HCT116 (cell line): ENCODE measurements at regions not wholly inside any gene's neighbourhood (a gene's known extent, or its start where the extent isn't known, plus 50 kb on each side); places are given as distances from the start of the nearest gene placed in this dataset.

Source experiments
- ATAC-seq: fragments of 200-7000 bp; cut with Tn5 transposase; 2 replicates; pipeline ENCODE4 v1.9.1; 2020; ENCODE audit warnings: mild to moderate bottlenecking, moderate library complexity
- BruUV-seq: library from RNA; stranded (reverse); fragments of 400-500 nt; replicated peaks from 2 replicates; lab custom pipeline; 2021; lab: Mats Ljungman, UMichigan
- CTCF ChIA-PET: fragments of 300-600 bp; sonication (Branson Sonifier 250); formaldehyde crosslinking; loops from one replicate; lab custom pipeline; 2021; ENCODE audit warnings: antibody characterized with exemption; lab: Charles Lee
- POLR2A ChIA-PET: fragments of 300-600, 350-600 bp; sonication (Branson Sonifier 250); formaldehyde crosslinking; loops from one replicate; lab custom pipeline; 2021; ENCODE audit warnings: antibody characterized with exemption; lab: Charles Lee
- RAD21 ChIA-PET, 2 experiments: fragments of 300-600 bp; sonication (Branson Sonifier 250); formaldehyde crosslinking; loops; one replicate each; lab custom pipeline; 2023; ENCODE audit warnings: low total read pairs in 2 of 2; ENCODE audit not compliant: uncharacterized antibody in 2 of 2, unreplicated experiment in 2 of 2, low non-redundant PET in 1 of 2; lab: Charles Lee
- DNase-seq: peaks from one replicate; pipeline ENCODE4 v3.0.0-alpha.2; 2010; ENCODE audit warnings: low read depth, low spot score
- H2AFZ ChIP-seq: fragments of 200-600 bp; shearing (Covaris generic), sonication (generic); 2 replicates; pipeline ENCODE4 v1.6.1; 2017; ENCODE audit warnings: low read depth, mixed run types, mixed read lengths, antibody characterized with exemption, low read length; ENCODE audit not compliant: poor library complexity, severe bottlenecking
- H3K27ac ChIP-seq: 2 replicates; pipeline ENCODE4 v1.5.1; 2012; ENCODE audit warnings: low read depth, low read length
- H3K27me3 ChIP-seq: fragments of 200-600 bp; sonication (generic); 2 replicates; pipeline ENCODE4 v1.6.1; 2016; ENCODE audit warnings: mixed run types, low read length, mixed read lengths; ENCODE audit not compliant: insufficient read depth
- H3K36me3 ChIP-seq, 2 experiments: fragments of 200-500 bp in 1 of 2; fragments of 200-600 bp in 1 of 2; sonication (Bioruptor generic) in 1 of 2; sonication (generic) in 1 of 2; 2 replicates each; pipeline versions ENCODE4 v1.5.1 to v1.6.1; 2014 to 2016; ENCODE audit warnings: low read length in 2 of 2, inconsistent platforms in 1 of 2, mixed read lengths in 1 of 2, mixed run types in 1 of 2; ENCODE audit not compliant: insufficient read depth in 2 of 2, control insufficient read depth in 1 of 2
- H3K4me1 ChIP-seq, 2 experiments: fragments of 200-600 bp in 1 of 2; sonication (generic) in 1 of 2; 2 replicates each; pipeline versions ENCODE4 v1.5.1 to v1.6.1; 2012 to 2017; ENCODE audit warnings: low read length in 2 of 2, inconsistent platforms in 1 of 2, mild to moderate bottlenecking in 1 of 2, mixed read lengths in 1 of 2, mixed run types in 1 of 2, moderate library complexity in 1 of 2; ENCODE audit not compliant: insufficient read depth in 2 of 2, control insufficient read depth in 1 of 2
- H3K4me2 ChIP-seq: fragments of 200-600 bp; sonication (generic); 2 replicates; pipeline ENCODE4 v1.6.1; 2017; ENCODE audit warnings: mixed run types, low read length, mixed read lengths
- H3K4me3 ChIP-seq, 2 experiments: fragments of 200-600 bp in 1 of 2; sonication (generic) in 1 of 2; replicated peaks in 1 of 2; 2 replicates each; pipeline ENCODE4 v1.5.1; 2011 to 2016; ENCODE audit warnings: low read length in 2 of 2, control low read depth in 1 of 2, low read depth in 1 of 2, mild to moderate bottlenecking in 1 of 2, mixed read lengths in 1 of 2, mixed run types in 1 of 2
- H3K79me2 ChIP-seq: fragments of 200-600 bp; sonication (generic); 2 replicates; pipeline ENCODE4 v1.6.1; 2017; ENCODE audit warnings: mild to moderate bottlenecking, mixed run types, low read length, moderate library complexity, mixed read lengths; ENCODE audit not compliant: insufficient read depth
- H3K9ac ChIP-seq: fragments of 200-600 bp; sonication (generic); 2 replicates; pipeline ENCODE4 v1.6.1; 2016; ENCODE audit warnings: low read length, mixed read lengths
- H3K9me2 ChIP-seq: fragments of 200-600 bp; sonication (generic), shearing (Covaris generic); 2 replicates; pipeline ENCODE4 v1.6.1; 2017; ENCODE audit warnings: mixed run types, mild to moderate bottlenecking, moderate library complexity; ENCODE audit not compliant: insufficient read depth
- H3K9me3 ChIP-seq, 2 experiments: fragments of 200-500 bp in 1 of 2; fragments of 200-600 bp in 1 of 2; sonication (Bioruptor generic) in 1 of 2; sonication (generic) in 1 of 2; 2 replicates each; pipeline ENCODE4 v1.6.1; 2014 to 2017; ENCODE audit warnings: low read length in 2 of 2, mixed read lengths in 2 of 2, inconsistent platforms in 1 of 2, low read depth in 1 of 2, mild to moderate bottlenecking in 1 of 2, mixed run types in 1 of 2, moderate library complexity in 1 of 2; ENCODE audit not compliant: control insufficient read depth in 1 of 2, insufficient read depth in 1 of 2
- H4K20me1 ChIP-seq: fragments of 200-600 bp; sonication (generic), shearing (Covaris generic); 2 replicates; pipeline ENCODE4 v1.6.1; 2017; ENCODE audit warnings: mixed run types, mild to moderate bottlenecking, moderate library complexity; ENCODE audit not compliant: insufficient read depth
- EGR1 ChIP-seq: IDR thresholded peaks from 2 replicates; pipeline ENCODE4 v1.6.1; 2012; ENCODE audit warnings: low read depth
- ELF1 ChIP-seq: IDR thresholded peaks from 2 replicates; pipeline ENCODE4 v1.6.1; 2012; ENCODE audit warnings: low read depth, borderline replicate concordance
- EZH2 ChIP-seq: fragments of 200-600 bp; sonication (generic); IDR thresholded peaks from 2 replicates; pipeline ENCODE4 v1.6.1; 2017; ENCODE audit warnings: antibody characterized with exemption, mixed run types
- FOSL1 ChIP-seq: IDR thresholded peaks from 2 replicates; pipeline ENCODE4 v1.6.1; 2012; ENCODE audit warnings: low read depth
- POLR2A ChIP-seq: IDR thresholded peaks from 2 replicates; pipeline ENCODE4 v1.7.0; 2011; ENCODE audit warnings: borderline replicate concordance; ENCODE audit not compliant: insufficient read depth, insufficient read length; ENCODE audit errors: extremely low read depth
- POLR2AphosphoS5 ChIP-seq: IDR thresholded peaks from 2 replicates; pipeline ENCODE4 v1.6.1; 2011; ENCODE audit warnings: mild to moderate bottlenecking, low read depth, low read length, moderate library complexity
- SIN3A ChIP-seq: IDR thresholded peaks from 2 replicates; pipeline ENCODE4 v1.6.1; 2012; ENCODE audit warnings: low read depth
- SP1 ChIP-seq: IDR thresholded peaks from 2 replicates; pipeline ENCODE4 v1.6.1; 2012; ENCODE audit warnings: low read depth
- SRF ChIP-seq: IDR thresholded peaks from 2 replicates; pipeline ENCODE4 v1.6.1; 2012; ENCODE audit warnings: low read depth
- TCF7L2 ChIP-seq: IDR thresholded peaks from 2 replicates; pipeline ENCODE4 v1.7.0; 2011; ENCODE audit warnings: borderline replicate concordance, inconsistent platforms; ENCODE audit not compliant: insufficient read depth, insufficient read length; ENCODE audit errors: extremely low read depth
- YY1 ChIP-seq: IDR thresholded peaks from 2 replicates; pipeline ENCODE4 v1.6.1; 2011; ENCODE audit warnings: low read length, low read depth, moderate library complexity, mild to moderate bottlenecking; ENCODE audit not compliant: insufficient replicate concordance; ENCODE audit errors: extremely low read depth
- ZNF274 ChIP-seq: fragments of 200-500 bp; sonication (Bioruptor generic); IDR thresholded peaks from 2 replicates; pipeline ENCODE4 v1.6.1; 2014; ENCODE audit warnings: mild to moderate bottlenecking, low read depth, low read length, inconsistent platforms
- intact Hi-C: fragments of 100-400 bp; cut with micrococcal nuclease; formaldehyde crosslinking; loops from 2 replicates; pipeline ENCODE4 v1.10.0; 2022
- TF ChIP-seq, protein P1 (sequence below): IDR thresholded peaks from 2 replicates; pipeline ENCODE4 v1.6.1; 2012
- TF ChIP-seq, protein P2 (sequence below): IDR thresholded peaks from 2 replicates; pipeline ENCODE4 v1.6.1; 2012
- TF ChIP-seq, protein P3 (sequence below), 3 experiments: fragments of 200-600 bp in 1 of 3; sonication (generic) in 1 of 3; IDR thresholded peaks in 2 of 3; conservative IDR thresholded peaks in 1 of 3; 2 replicates each; pipeline ENCODE4 v1.5.1; 2012 to 2017; ENCODE audit warnings: low read depth in 2 of 3, low read length in 2 of 3, antibody characterized with exemption in 1 of 3, borderline replicate concordance in 1 of 3, control low read depth in 1 of 3, mild to moderate bottlenecking in 1 of 3, mixed read lengths in 1 of 3, mixed run types in 1 of 3, moderate library complexity in 1 of 3; ENCODE audit not compliant: insufficient read depth in 1 of 3
- TF ChIP-seq, protein P4 (sequence below): IDR thresholded peaks from 2 replicates; pipeline ENCODE4 v1.6.1; 2011; ENCODE audit warnings: mild to moderate bottlenecking, low read length, moderate library complexity; ENCODE audit not compliant: insufficient replicate concordance; ENCODE audit errors: extremely low read depth

DNA sequence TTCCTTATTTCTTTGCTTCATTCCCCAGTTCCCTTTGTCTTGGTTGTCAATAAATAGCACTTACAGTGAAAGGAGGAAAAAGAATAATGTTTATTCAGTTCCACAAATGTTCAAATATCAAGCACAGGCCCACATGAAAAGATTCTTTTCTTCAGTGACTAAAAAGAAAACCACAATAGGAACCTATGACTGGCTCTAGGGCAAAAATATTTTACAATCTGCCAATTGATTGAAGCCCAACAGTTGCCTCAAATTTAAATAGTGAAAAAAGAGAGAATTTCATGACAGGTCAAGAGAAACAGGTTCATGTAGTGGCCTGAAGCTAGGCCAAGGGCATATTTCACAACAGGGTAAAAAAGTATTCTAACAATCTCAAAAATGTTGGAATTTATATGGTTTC, 553.8 kb downstream of the CENPC start:
- H3K79me2 ChIP-seq = no peaks in the 10 kb centered on the region
- no peak for DNase-seq
- H3K27ac ChIP-seq = no peak overlapping the region
- no peak for ATAC-seq
- H3K27me3 ChIP-seq = no peaks in the 10 kb centered on the region
- no peak overlapping the region for H3K4me2 ChIP-seq
- no peak overlapping the region for H3K9ac ChIP-seq
- H3K9me3 ChIP-seq = peaks cover 0 to 5% of the 10 kb centered on the region in 2 experiments; a peak in 2 of 4 replicates
- H3K9me2 ChIP-seq = no peaks in the 10 kb centered on the region
- TF ChIP-seq, protein P1, sequence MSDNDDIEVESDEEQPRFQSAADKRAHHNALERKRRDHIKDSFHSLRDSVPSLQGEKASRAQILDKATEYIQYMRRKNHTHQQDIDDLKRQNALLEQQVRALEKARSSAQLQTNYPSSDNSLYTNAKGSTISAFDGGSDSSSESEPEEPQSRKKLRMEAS = no peak
- TF ChIP-seq YY1 (no peak), ELF1 (no peak), POLR2AphosphoS5 (no peak), TCF7L2 (no peak), ZNF274 (no peak), EGR1 (no peak), SIN3A (no peak), SP1 (no peak), EZH2 (no peak), SRF (no peak), POLR2A (no peak), FOSL1 (no peak)
- TF ChIP-seq, protein P2, sequence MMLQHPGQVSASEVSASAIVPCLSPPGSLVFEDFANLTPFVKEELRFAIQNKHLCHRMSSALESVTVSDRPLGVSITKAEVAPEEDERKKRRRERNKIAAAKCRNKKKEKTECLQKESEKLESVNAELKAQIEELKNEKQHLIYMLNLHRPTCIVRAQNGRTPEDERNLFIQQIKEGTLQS = no peak
- TF ChIP-seq, protein P3, sequence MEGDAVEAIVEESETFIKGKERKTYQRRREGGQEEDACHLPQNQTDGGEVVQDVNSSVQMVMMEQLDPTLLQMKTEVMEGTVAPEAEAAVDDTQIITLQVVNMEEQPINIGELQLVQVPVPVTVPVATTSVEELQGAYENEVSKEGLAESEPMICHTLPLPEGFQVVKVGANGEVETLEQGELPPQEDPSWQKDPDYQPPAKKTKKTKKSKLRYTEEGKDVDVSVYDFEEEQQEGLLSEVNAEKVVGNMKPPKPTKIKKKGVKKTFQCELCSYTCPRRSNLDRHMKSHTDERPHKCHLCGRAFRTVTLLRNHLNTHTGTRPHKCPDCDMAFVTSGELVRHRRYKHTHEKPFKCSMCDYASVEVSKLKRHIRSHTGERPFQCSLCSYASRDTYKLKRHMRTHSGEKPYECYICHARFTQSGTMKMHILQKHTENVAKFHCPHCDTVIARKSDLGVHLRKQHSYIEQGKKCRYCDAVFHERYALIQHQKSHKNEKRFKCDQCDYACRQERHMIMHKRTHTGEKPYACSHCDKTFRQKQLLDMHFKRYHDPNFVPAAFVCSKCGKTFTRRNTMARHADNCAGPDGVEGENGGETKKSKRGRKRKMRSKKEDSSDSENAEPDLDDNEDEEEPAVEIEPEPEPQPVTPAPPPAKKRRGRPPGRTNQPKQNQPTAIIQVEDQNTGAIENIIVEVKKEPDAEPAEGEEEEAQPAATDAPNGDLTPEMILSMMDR (IDR thresholded peaks at IDR 0.05 in 2 of 3, conservative IDR thresholded peaks at IDR 0.05 in 1 of 3; ENCODE audit: borderline replicate concordance in 1 of 3, insufficient read depth in 1 of 3, low read depth in 2 of 3, low read length in 2 of 3) = no peak
- TF ChIP-seq, protein P4, sequence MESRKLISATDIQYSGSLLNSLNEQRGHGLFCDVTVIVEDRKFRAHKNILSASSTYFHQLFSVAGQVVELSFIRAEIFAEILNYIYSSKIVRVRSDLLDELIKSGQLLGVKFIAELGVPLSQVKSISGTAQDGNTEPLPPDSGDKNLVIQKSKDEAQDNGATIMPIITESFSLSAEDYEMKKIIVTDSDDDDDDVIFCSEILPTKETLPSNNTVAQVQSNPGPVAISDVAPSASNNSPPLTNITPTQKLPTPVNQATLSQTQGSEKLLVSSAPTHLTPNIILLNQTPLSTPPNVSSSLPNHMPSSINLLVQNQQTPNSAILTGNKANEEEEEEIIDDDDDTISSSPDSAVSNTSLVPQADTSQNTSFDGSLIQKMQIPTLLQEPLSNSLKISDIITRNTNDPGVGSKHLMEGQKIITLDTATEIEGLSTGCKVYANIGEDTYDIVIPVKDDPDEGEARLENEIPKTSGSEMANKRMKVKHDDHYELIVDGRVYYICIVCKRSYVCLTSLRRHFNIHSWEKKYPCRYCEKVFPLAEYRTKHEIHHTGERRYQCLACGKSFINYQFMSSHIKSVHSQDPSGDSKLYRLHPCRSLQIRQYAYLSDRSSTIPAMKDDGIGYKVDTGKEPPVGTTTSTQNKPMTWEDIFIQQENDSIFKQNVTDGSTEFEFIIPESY = no peak
- TF ChIP-seq, all 23 proteins: peak for 0
- intact Hi-C loops = no loop called here
- ChIA-PET CTCF (no interaction called here), RAD21 (no interaction called here), POLR2A (no interaction called here)
- no peak overlapping the region for H2AFZ ChIP-seq
- H4K20me1 ChIP-seq = no peaks in the 10 kb centered on the region
- no peaks in the 10 kb centered on the region for H3K36me3 ChIP-seq
- no peaks in the 10 kb centered on the region for H3K4me1 ChIP-seq
- no peak overlapping the region for H3K4me3 ChIP-seq
- no TSS peak for BruUV-seq
